Stromal cell of bone marrow (primary cell): ENCODE measurements at regions not wholly inside any gene's neighbourhood (a gene's known extent, or its start where the extent isn't known, plus 50 kb on each side); places are given as distances from the start of the nearest gene placed in this dataset.
"Not testable (repeated sequence)": the region's sequence is repeated elsewhere in the genome, so short reads cannot be mapped to it uniquely, and the experiment has no call there.

Experiments used
- DNase-seq: peaks from one replicate; pipeline ENCODE4 v3.0.0-alpha.2; 2012; ENCODE audit warnings: low read depth

- no peak for DNase-seq
These were observed 118.2 kb downstream of the ZNF22 start for GRCh38 chr10:45118929-45119328.

- DNase-seq = not testable (repeated sequence)
These were observed 121.6 kb downstream of the ZNF22 start for GRCh38 chr10:45122180-45122860.

- no peak for DNase-seq
These were observed 134.9 kb downstream of the ZNF22 start for GRCh38 chr10:45135443-45136198.

GRCh38 chr10:45136256-45136655 is 135.5 kb downstream of the ZNF22 start:
- no peak for DNase-seq

GRCh38 chr10:45144326-45145070 is 143.8 kb downstream of the ZNF22 start:
- no peak for DNase-seq

GRCh38 chr10:45145143-45145542 is 144.4 kb downstream of the ZNF22 start:
- not testable (repeated sequence) for DNase-seq

GRCh38 chr10:45147000-45147399 is 146.3 kb downstream of the ZNF22 start:
- DNase-seq = no peak

GRCh38 chr10:45150997-45151396 is 150.3 kb downstream of the ZNF22 start:
- no peak for DNase-seq

- no peak for DNase-seq
These were observed 150.9 kb downstream of the ZNF22 start for GRCh38 chr10:45151467-45152214.

GRCh38 chr10:45152726-45153125 is 152.0 kb downstream of the ZNF22 start:
- no peak for DNase-seq

- no peak for DNase-seq
These were observed 153.8 kb downstream of the ZNF22 start for GRCh38 chr10:45154502-45154901.

GRCh38 chr10:45155784-45156183 is 155.1 kb downstream of the ZNF22 start:
- DNase-seq = no peak

- no peak for DNase-seq
These were observed 155.1 kb downstream of the OR13A1 start for GRCh38 chr10:45160271-45160670.

- DNase-seq = no peak
These were observed 152.0 kb downstream of the OR13A1 start for GRCh38 chr10:45163315-45163975.

GRCh38 chr10:45175520-45176118 is 139.8 kb downstream of the OR13A1 start:
- not testable (repeated sequence) for DNase-seq

- DNase-seq = no peak
These were observed 135.7 kb downstream of the OR13A1 start for GRCh38 chr10:45179691-45180090.

- no peak for DNase-seq
These were observed 134.9 kb downstream of the OR13A1 start for GRCh38 chr10:45180507-45180906.

- DNase-seq = no peak
These were observed 134.2 kb downstream of the OR13A1 start for GRCh38 chr10:45180946-45181875.

- no peak for DNase-seq
These were observed 132.2 kb downstream of the OR13A1 start for GRCh38 chr10:45183174-45183573.
